ENCODE measurements at regions not wholly inside any gene's neighbourhood (a gene's known extent, or its start where the extent isn't known, plus 50 kb on each side); places are given as distances from the start of the nearest gene placed in this dataset.

DNA sequence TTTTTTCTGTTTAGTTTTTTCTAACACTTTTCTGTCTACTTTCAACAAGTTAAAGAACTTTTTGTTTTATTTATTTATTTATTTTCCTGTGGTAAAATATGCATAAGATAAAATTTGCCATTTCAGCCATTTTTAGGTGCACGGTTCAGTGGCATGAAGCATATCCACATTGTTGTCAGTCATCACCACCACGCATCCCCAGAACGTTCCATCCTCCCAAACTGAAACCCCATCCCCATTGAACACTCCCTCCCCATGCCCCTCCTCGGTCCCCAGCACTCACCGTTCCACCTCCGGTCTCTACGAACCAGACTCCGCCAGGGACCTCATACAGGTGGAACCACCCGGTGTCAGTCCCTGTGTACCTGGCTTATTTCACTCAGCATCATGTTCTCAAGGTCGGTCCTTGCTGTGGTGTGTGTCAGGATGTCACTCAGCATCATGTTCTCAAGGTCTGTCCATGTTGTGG, 118.1 kb downstream of the SIK1 start:
- TF ChIP-seq, protein P1, sequence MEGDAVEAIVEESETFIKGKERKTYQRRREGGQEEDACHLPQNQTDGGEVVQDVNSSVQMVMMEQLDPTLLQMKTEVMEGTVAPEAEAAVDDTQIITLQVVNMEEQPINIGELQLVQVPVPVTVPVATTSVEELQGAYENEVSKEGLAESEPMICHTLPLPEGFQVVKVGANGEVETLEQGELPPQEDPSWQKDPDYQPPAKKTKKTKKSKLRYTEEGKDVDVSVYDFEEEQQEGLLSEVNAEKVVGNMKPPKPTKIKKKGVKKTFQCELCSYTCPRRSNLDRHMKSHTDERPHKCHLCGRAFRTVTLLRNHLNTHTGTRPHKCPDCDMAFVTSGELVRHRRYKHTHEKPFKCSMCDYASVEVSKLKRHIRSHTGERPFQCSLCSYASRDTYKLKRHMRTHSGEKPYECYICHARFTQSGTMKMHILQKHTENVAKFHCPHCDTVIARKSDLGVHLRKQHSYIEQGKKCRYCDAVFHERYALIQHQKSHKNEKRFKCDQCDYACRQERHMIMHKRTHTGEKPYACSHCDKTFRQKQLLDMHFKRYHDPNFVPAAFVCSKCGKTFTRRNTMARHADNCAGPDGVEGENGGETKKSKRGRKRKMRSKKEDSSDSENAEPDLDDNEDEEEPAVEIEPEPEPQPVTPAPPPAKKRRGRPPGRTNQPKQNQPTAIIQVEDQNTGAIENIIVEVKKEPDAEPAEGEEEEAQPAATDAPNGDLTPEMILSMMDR (IDR thresholded peaks at IDR 0.05): no peak
- no peak for TF ChIP-seq POLR2A (IDR thresholded peaks at IDR 0.05)
